GM12865 (cell line): ENCODE measurements at regions not wholly inside any gene's neighbourhood (a gene's known extent, or its start where the extent isn't known, plus 50 kb on each side); places are given as distances from the start of the nearest gene placed in this dataset.

Source experiments
- DNase-seq: peaks from one replicate; pipeline ENCODE4 v3.0.0; 2010; ENCODE audit warnings: low read depth
- H3K4me3 ChIP-seq: 2 replicates; pipeline ENCODE4 v1.5.1; 2011; ENCODE audit warnings: mild to moderate bottlenecking, low read depth, low read length, control low read depth
- CTCF ChIP-seq: IDR thresholded peaks from 2 replicates; pipeline ENCODE4 v1.5.1; 2011; ENCODE audit warnings: low read length, control low read depth, low read depth, inconsistent platforms; ENCODE audit not compliant: insufficient read depth; ENCODE audit errors: missing control alignments

GRCh38 chr4:159736411-159736810 lies 633.5 kb downstream of the RAPGEF2 start:
- no peak overlapping the region for H3K4me3 ChIP-seq
- TF ChIP-seq CTCF = no peak
- DNase-seq = no peak

GRCh38 chr4:159743971-159744370 lies 641.1 kb downstream of the RAPGEF2 start:
- DNase-seq = no peak
- no peak overlapping the region for H3K4me3 ChIP-seq
- no peak for TF ChIP-seq CTCF

GRCh38 chr4:159747983-159748382 lies 645.1 kb downstream of the RAPGEF2 start:
- TF ChIP-seq CTCF = no peak
- no peak for DNase-seq
- H3K4me3 ChIP-seq = no peak overlapping the region

- TF ChIP-seq CTCF = no peak
- no peak for DNase-seq
- no peak overlapping the region for H3K4me3 ChIP-seq
These were observed 646.1 kb downstream of the RAPGEF2 start for GRCh38 chr4:159748834-159749444.

GRCh38 chr4:159757499-159757898 lies 654.6 kb downstream of the RAPGEF2 start:
- H3K4me3 ChIP-seq = no peak overlapping the region
- no peak for DNase-seq
- no peak for TF ChIP-seq CTCF

- no peak for DNase-seq
- no peak overlapping the region for H3K4me3 ChIP-seq
- TF ChIP-seq CTCF = no peak
These were observed 655.2 kb downstream of the RAPGEF2 start for GRCh38 chr4:159758061-159758460.

GRCh38 chr4:159762672-159763071 lies 659.8 kb downstream of the RAPGEF2 start:
- no peak overlapping the region for H3K4me3 ChIP-seq
- TF ChIP-seq CTCF = no peak
- no peak for DNase-seq
